Esophagus squamous epithelium (tissue), 4 donors: ENCODE measurements at regions not wholly inside any gene's neighbourhood (a gene's known extent, or its start where the extent isn't known, plus 50 kb on each side); places are given as distances from the start of the nearest gene placed in this dataset.

Source experiments
- CTCF ChIP-seq, 6 experiments: fragments of 450-650 bp in 4 of 6; fragments of 200-600 bp in 2 of 6; sonication (generic) in 2 of 6; IDR thresholded peaks; one replicate each; pipeline ENCODE4 v1.5.1; 2016 to 2019; ENCODE audit warnings: antibody characterized with exemption in 6 of 6, mild to moderate bottlenecking in 4 of 6, moderate library complexity in 4 of 6
- POLR2A ChIP-seq, 4 donors: fragments of 450-650 bp; IDR thresholded peaks; one replicate each; pipeline ENCODE4 v1.6.1; 2017; ENCODE audit warnings: antibody characterized with exemption in 4 of 4, mild to moderate bottlenecking in 4 of 4, moderate library complexity in 3 of 4

GRCh38 chrX:122972604-122973003 is 211.5 kb upstream of the GRIA3 start:
- no peak for TF ChIP-seq CTCF (IDR thresholded peaks at IDR 0.05)
- TF ChIP-seq POLR2A (IDR thresholded peaks at IDR 0.05), result no peak
